Endothelial cell of umbilical vein (primary cell): ENCODE measurements at regions not wholly inside any gene's neighbourhood (a gene's known extent, or its start where the extent isn't known, plus 50 kb on each side); places are given as distances from the start of the nearest gene placed in this dataset.

Experiments used
- BruUV-seq: library from RNA; stranded (reverse); fragments of 400-500 nt; replicated peaks from 2 replicates; lab custom pipeline; 2021; lab: Mats Ljungman, UMichigan
- CTCF ChIA-PET: fragments of 300-600, 350-600 bp; sonication (Branson Sonifier 250); formaldehyde crosslinking; loops from one replicate; lab custom pipeline; 2021; ENCODE audit warnings: antibody characterized with exemption, inconsistent platforms; lab: Charles Lee
- POLR2A ChIA-PET: fragments of 300-600, 350-600 bp; sonication (Branson Sonifier 250); formaldehyde crosslinking; loops from one replicate; lab custom pipeline; 2021; ENCODE audit warnings: antibody characterized with exemption, inconsistent platforms; lab: Charles Lee
- DNase-seq: peaks from one replicate; pipeline ENCODE4 v3.0.0-alpha.2; 2011; ENCODE audit warnings: low read depth, low spot score
- FAIRE-seq: peaks from 2 replicates; lab custom pipeline; 2011; peaks lifted over from hg19 to GRCh38; lab: Jason Lieb, UNC
- H2AFZ ChIP-seq: 2 replicates; pipeline ENCODE4 v1.6.0; 2012; ENCODE audit warnings: low read depth, low read length, control low read depth, inconsistent platforms
- H3K27ac ChIP-seq: 2 replicates; pipeline ENCODE4 v1.5.1; 2011; ENCODE audit warnings: low read depth, mild to moderate bottlenecking, control low read depth, low read length, moderate library complexity; ENCODE audit not compliant: insufficient read depth
- H3K27me3 ChIP-seq, 2 experiments: 2 replicates each; pipeline versions ENCODE4 v1.6.0 to v1.6.1; 2011; ENCODE audit warnings: low read length in 2 of 2, mixed read lengths in 1 of 2; ENCODE audit not compliant: control insufficient read depth in 2 of 2, insufficient read depth in 2 of 2
- H3K36me3 ChIP-seq, 2 experiments: 2 replicates in 1 of 2; 3 replicates in 1 of 2; pipeline ENCODE4 v1.5.1; 2011; ENCODE audit warnings: low read length in 2 of 2, mild to moderate bottlenecking in 1 of 2, moderate library complexity in 1 of 2; ENCODE audit not compliant: control insufficient read depth in 2 of 2, insufficient read depth in 2 of 2; ENCODE audit errors: extremely low read depth in 1 of 2
- H3K4me1 ChIP-seq: 3 replicates; pipeline ENCODE4 v1.5.1; 2011; ENCODE audit warnings: mild to moderate bottlenecking, low read length; ENCODE audit not compliant: control insufficient read depth, insufficient read depth; ENCODE audit errors: extremely low read depth
- H3K4me2 ChIP-seq: 2 replicates; pipeline ENCODE4 v1.6.1; 2011; ENCODE audit warnings: low read length, control low read depth, mixed read lengths; ENCODE audit not compliant: insufficient read depth
- H3K4me3 ChIP-seq, 3 experiments: fragments of 200-600 bp in 1 of 3; sonication (generic), shearing (Covaris generic) in 1 of 3; replicated peaks in 1 of 3; 2 replicates each; pipeline ENCODE4 v1.5.1; 2011 to 2016; ENCODE audit warnings: control low read depth in 3 of 3, low read length in 3 of 3, mild to moderate bottlenecking in 2 of 3, inconsistent platforms in 1 of 3, low read depth in 1 of 3, moderate library complexity in 1 of 3; ENCODE audit not compliant: insufficient read depth in 1 of 3
- H3K79me2 ChIP-seq: 2 replicates; pipeline ENCODE4 v1.6.0; 2012; ENCODE audit warnings: low read length, inconsistent platforms; ENCODE audit not compliant: control insufficient read depth, insufficient read depth
- H3K9ac ChIP-seq: replicated peaks from 2 replicates; pipeline ENCODE3; 2011; ENCODE audit warnings: low read length, control low read depth; ENCODE audit not compliant: insufficient read depth; ENCODE audit errors: extremely low read depth
- H3K9me1 ChIP-seq: replicated peaks from 3 replicates; pipeline ENCODE4 v1.6.0; 2011; ENCODE audit warnings: mild to moderate bottlenecking, low read length; ENCODE audit not compliant: control insufficient read depth, insufficient read depth; ENCODE audit errors: extremely low read depth
- H3K9me3 ChIP-seq: replicated peaks from 2 replicates; pipeline ENCODE4 v1.5.1; 2012; ENCODE audit warnings: low read length, inconsistent platforms; ENCODE audit not compliant: control insufficient read depth, insufficient read depth
- H4K20me1 ChIP-seq: replicated peaks from 2 replicates; pipeline ENCODE3; 2011; ENCODE audit warnings: mild to moderate bottlenecking, low read length; ENCODE audit not compliant: control insufficient read depth, insufficient read depth; ENCODE audit errors: extremely low read depth
- EZH2 ChIP-seq: IDR thresholded peaks from 2 replicates; pipeline ENCODE4 v1.6.1; 2012; ENCODE audit warnings: borderline replicate concordance, low read depth, mild to moderate bottlenecking, moderate library complexity, low read length, inconsistent platforms; ENCODE audit not compliant: severe bottlenecking
- FOS ChIP-seq: IDR thresholded peaks from 2 replicates; pipeline ENCODE4 v1.6.1; 2011; ENCODE audit warnings: mild to moderate bottlenecking, low read length, moderate library complexity, borderline replicate concordance; ENCODE audit not compliant: insufficient read depth
- GATA2 ChIP-seq: IDR thresholded peaks from 2 replicates; pipeline ENCODE4 v1.7.0; 2011; ENCODE audit warnings: low read depth, mild to moderate bottlenecking, moderate library complexity, mixed read lengths, low read length; ENCODE audit not compliant: insufficient read length, insufficient read depth
- JUN ChIP-seq: IDR thresholded peaks from 2 replicates; pipeline ENCODE4 v1.6.1; 2011; ENCODE audit warnings: borderline replicate concordance, low read depth; ENCODE audit not compliant: insufficient read length, insufficient read depth
- MYC ChIP-seq: IDR thresholded peaks from one replicate; pipeline ENCODE4 v1.6.1; 2011; ENCODE audit warnings: mild to moderate bottlenecking, low read depth, low read length
- POLR2A ChIP-seq: IDR thresholded peaks from 2 replicates; pipeline ENCODE4 v1.6.1; 2012; ENCODE audit warnings: low read depth, mild to moderate bottlenecking, control low read depth, low read length
- POLR2AphosphoS5 ChIP-seq: IDR thresholded peaks from 2 replicates; pipeline ENCODE4 v1.6.1; 2012; ENCODE audit warnings: low read depth, mild to moderate bottlenecking, control low read depth, low read length, moderate library complexity; ENCODE audit not compliant: insufficient read depth
- dilution Hi-C: fragments of 300-500 bp; cut with MboI; formaldehyde crosslinking; loops from one replicate; pipeline ENCODE4 v1.15.0; 2019; ENCODE audit warnings: low sequenced_read_pairs; ENCODE audit not compliant: extremely low pct_ligation_motif_present
- intact Hi-C: fragments of 100-400 bp; cut with micrococcal nuclease; formaldehyde crosslinking; loops from one replicate; pipeline ENCODE4 v1.10.0; 2022
- TF ChIP-seq, protein P1 (sequence below): IDR thresholded peaks from 2 replicates; pipeline ENCODE4 v1.6.1; 2011; ENCODE audit not compliant: insufficient read depth, insufficient read length
- TF ChIP-seq, protein P2 (sequence below), 2 donors: IDR thresholded peaks; 1 replicate in 1 of 2; 2 replicates in 1 of 2; pipeline ENCODE4 v1.5.1; 2011; ENCODE audit warnings: low read length in 2 of 2, mild to moderate bottlenecking in 2 of 2, moderate library complexity in 2 of 2, control low read depth in 1 of 2, inconsistent platforms in 1 of 2, low read depth in 1 of 2; ENCODE audit not compliant: insufficient read depth in 1 of 2; ENCODE audit errors: extremely low read depth in 1 of 2

DNA sequence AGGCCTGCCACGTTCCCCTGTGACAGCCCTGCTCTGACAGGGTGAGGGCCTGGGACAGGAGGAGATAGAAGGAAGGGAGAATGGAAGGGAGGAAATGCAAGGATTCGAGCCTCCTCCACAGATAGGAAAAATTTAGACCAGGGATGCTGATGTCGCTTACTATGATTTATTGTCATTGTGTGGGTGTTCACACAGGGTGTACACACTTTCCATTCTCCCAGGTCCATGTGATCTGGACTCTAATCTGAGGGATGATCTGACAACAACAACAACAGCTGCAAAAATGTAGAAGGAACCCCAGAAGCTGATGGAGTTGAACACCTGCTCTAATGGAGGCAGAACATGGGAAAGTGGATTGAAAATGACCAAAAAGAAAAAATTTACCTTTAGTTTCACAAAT lies 231.7 kb upstream of the TNP1 start:
- H3K4me2 ChIP-seq = no peak overlapping the region
- no peak overlapping the region for H3K4me3 ChIP-seq
- no peaks in the 10 kb centered on the region for H3K27me3 ChIP-seq
- no peak for DNase-seq
- FAIRE-seq = no peak
- no peaks in the 10 kb centered on the region for H3K36me3 ChIP-seq
- no peaks in the 10 kb centered on the region for H3K9me3 ChIP-seq
- intact Hi-C loops (no loop called here), dilution Hi-C loops (no loop called here)
- no peaks in the 10 kb centered on the region for H3K79me2 ChIP-seq
- H3K9ac ChIP-seq = no peak overlapping the region
- POLR2A ChIA-PET = no interaction called here
- H4K20me1 ChIP-seq = no peaks in the 10 kb centered on the region
- no peak for TF ChIP-seq FOS
- peaks cover 6% of the 10 kb centered on the region for H3K4me1 ChIP-seq
- H3K27ac ChIP-seq = no peak overlapping the region
- BruUV-seq = no TSS peak
- CTCF ChIA-PET = interaction anchor here (1.5 kb wide), 1 partner anchor 52 kb away, joined by 3 read pairs; no protein-coding TSS in a partner anchor
- no peaks in the 10 kb centered on the region for H3K9me1 ChIP-seq
- H2AFZ ChIP-seq = no peak overlapping the region

DNA sequence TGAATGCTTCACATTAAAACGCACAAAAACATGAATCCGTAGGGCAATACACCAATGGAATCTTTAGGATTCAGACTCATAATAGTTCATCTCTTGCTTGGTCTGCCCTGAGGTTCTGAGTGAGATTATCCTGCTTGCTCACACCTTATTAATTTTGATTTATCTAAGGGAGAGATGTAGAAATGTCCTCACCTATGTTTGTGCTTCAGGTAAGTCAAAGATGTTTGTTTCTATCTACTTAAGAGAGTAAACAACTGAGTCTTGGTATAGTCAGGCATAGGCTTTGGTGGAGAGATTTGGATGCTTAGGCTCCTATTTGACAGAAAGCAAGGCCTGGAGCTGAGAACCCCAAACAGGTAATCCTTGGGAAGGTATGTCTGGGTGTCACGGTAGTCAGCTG lies 231.0 kb upstream of the TNP1 start:
- DNase-seq = no peak
- intact Hi-C loops = loop anchor here (1.0 kb wide), 1 partner anchor 15 kb away; no protein-coding TSS in a partner anchor
- no TSS peak for BruUV-seq
- no peak for FAIRE-seq
- TF ChIP-seq JUN (no peak), GATA2 (no peak), EZH2 (no peak), FOS (no peak), POLR2A (no peak), POLR2AphosphoS5 (no peak), MYC (no peak)
- TF ChIP-seq, protein P1, sequence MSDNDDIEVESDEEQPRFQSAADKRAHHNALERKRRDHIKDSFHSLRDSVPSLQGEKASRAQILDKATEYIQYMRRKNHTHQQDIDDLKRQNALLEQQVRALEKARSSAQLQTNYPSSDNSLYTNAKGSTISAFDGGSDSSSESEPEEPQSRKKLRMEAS = no peak
- TF ChIP-seq, protein P2, sequence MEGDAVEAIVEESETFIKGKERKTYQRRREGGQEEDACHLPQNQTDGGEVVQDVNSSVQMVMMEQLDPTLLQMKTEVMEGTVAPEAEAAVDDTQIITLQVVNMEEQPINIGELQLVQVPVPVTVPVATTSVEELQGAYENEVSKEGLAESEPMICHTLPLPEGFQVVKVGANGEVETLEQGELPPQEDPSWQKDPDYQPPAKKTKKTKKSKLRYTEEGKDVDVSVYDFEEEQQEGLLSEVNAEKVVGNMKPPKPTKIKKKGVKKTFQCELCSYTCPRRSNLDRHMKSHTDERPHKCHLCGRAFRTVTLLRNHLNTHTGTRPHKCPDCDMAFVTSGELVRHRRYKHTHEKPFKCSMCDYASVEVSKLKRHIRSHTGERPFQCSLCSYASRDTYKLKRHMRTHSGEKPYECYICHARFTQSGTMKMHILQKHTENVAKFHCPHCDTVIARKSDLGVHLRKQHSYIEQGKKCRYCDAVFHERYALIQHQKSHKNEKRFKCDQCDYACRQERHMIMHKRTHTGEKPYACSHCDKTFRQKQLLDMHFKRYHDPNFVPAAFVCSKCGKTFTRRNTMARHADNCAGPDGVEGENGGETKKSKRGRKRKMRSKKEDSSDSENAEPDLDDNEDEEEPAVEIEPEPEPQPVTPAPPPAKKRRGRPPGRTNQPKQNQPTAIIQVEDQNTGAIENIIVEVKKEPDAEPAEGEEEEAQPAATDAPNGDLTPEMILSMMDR (IDR thresholded peaks at IDR 0.05; ENCODE audit: extremely low read depth in 1 of 2, insufficient read depth in 1 of 2, low read depth in 1 of 2, low read length in 2 of 2) = no peak
- H3K9me1 ChIP-seq = no peaks in the 10 kb centered on the region
- no peaks in the 10 kb centered on the region for H3K9me3 ChIP-seq
- no peak overlapping the region for H3K9ac ChIP-seq
- dilution Hi-C loops = no loop called here
- no peaks in the 10 kb centered on the region for H3K27me3 ChIP-seq
- H3K36me3 ChIP-seq = no peaks in the 10 kb centered on the region
- H3K4me3 ChIP-seq = no peak overlapping the region
- no peak overlapping the region for H3K4me2 ChIP-seq
- POLR2A ChIA-PET = no interaction called here
- H3K27ac ChIP-seq = no peak overlapping the region
- no peak overlapping the region for H2AFZ ChIP-seq
- CTCF ChIA-PET = interaction anchor here (1.0 kb wide), 1 partner anchor 10 kb away, joined by 3 read pairs; no protein-coding TSS in a partner anchor
- H3K79me2 ChIP-seq = no peaks in the 10 kb centered on the region
- H4K20me1 ChIP-seq = no peaks in the 10 kb centered on the region
- H3K4me1 ChIP-seq = peaks cover 6% of the 10 kb centered on the region
